Right ventricle myocardium superior (tissue), 1 donor: ENCODE measurements at regions not wholly inside any gene's neighbourhood (a gene's known extent, or its start where the extent isn't known, plus 50 kb on each side); places are given as distances from the start of the nearest gene placed in this dataset.

Experiments used
- ATAC-seq: fragments of 200-7000 bp; cut with Tn5 transposase; one replicate; pipeline ENCODE4 v1.9.1; 2020; ENCODE audit warnings: mild to moderate bottlenecking; ENCODE audit not compliant: poor library complexity
- DNase-seq: peaks from one replicate; pipeline ENCODE4 v3.0.0-alpha.2; 2020
- intact Hi-C: fragments of 100-400 bp; cut with DNase I; formaldehyde crosslinking; loops from one replicate; pipeline ENCODE4 v1.11.2; 2022
- donor health status: DM: no; HTN: yes; CAD: no; lungs with severe emphysema.

DNA sequence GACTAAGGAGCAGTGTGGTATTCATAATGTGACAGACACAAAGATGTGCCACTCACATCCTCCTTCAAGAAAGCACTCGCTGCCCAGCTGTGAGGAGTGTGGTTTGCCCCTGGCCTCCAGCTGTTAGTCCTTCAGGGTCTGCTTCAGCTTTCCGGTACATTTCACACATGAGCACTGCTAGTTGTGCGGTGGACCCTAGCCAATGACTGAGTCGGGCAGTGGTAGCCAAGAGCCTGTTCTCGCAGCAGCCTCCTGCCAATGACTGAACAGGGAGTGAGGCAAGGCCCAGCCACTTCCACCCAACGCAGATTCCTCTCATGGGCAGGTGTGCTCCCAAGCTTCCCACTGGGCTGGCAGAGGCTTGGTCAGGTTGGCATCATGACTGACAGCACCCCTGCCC, 254.3 kb downstream of the RBM43 start:
- ATAC-seq (peak; percentile 56), DNase-seq (peak; percentile 53)
- intact Hi-C loops: no loop called here

DNA sequence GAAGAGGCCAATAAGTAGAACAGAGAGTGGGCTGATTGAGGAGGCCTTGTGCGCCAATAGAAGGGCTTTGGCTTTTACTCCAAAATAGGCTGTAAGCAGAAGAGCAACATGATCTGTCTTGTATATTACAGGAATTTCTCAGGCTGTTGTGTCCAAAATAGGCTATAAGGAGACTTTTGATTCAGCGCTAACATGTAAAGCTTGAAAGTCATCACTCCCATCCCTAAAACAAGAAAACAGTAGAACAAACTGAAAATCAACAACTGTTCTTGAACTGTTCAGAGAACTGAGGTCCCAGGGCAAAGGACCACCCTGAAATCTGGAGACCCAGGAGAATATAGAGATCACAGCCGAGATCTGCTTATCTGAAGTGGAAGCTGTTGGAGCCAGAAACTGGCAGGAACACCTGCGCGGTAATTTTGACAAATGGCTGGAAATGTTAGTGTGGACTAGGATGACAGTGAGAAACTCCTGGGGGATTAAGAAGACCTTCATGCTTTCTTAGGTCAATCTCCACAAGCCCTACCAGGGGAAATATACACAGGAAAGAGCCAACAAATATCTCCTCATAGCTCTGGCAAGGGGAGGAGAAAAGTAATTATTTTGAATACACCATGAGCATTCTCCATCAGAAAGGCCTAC, 258.6 kb downstream of the RBM43 start:
- ATAC-seq (no peak), DNase-seq (no peak)
- intact Hi-C loops: no loop called here

DNA sequence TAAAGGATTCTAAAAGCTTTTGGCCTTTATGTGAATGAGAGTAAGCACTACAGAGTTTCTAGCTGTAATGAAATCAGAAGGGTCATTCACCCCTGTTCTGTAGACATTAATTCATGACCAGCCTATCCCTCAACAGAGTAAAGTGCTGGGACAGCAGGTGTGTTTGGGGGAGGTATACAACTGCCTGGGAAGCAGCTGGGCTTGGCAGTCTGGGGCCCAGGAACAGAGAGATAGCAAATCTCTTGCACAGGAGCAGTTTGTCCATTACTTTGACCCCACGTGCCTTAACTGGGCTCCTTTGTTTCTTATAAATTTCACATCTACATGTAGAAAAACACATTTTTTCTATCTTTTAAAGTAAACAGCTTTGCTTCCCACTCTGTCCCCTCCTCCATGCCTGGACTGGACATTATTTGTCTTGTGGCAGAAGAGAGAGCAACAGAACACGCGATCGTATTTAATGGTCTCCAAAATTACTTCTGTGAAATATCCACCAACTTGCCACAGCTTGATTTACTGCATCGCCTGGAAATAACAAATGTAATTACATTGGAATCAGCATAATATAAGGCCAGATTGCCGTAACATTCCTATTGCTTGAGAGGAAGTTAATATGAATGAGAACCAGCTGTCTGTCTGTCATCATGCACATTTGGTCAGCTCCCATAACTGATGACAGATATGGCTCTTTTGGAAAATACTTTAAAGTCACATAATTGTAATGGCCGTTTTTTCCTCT, 263.8 kb downstream of the RBM43 start:
- DNase-seq: no peak
- ATAC-seq: no peak
- intact Hi-C loops: no loop called here

DNA sequence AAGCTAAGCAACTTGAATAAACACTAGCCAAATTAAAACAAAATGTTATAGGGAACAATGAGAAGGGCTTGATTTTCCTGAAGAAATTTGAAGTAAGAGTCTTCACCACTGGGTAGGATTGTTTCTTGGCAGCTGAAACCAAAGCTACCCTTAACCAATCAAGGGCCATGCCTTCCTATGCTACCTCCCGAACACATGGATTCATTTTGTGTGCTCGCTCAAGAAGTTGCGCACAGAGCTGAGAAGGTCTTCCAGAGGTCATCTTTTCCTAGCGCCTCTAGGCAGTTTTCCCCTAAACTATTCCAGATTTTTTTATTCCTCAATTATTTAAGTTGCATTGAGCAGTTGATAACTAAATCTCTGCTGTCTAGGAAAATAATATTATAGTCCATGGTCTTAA, 264.6 kb downstream of the RBM43 start:
- intact Hi-C loops: no loop called here
- ATAC-seq: no peak
- DNase-seq: no peak

DNA sequence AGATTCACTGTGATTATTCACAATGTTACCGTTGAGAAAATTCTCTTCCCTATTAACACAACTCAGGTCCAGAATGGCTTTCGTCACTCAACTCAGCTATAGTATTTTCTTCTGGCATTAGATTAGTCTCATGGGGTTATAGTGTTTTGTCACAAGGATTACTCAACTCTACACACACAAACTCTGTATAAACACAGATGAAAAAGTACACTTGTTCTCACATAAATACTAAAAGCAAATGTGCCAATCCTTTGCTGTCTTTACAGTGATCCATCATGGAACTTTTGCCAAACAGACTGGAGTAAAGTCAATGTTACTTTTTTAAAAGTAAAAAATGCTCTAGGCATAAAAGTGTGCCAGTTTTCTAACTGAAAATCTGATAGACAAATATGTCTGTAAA, 267.6 kb downstream of the RBM43 start:
- DNase-seq (no peak), ATAC-seq (no peak)
- intact Hi-C loops: no loop called here

DNA sequence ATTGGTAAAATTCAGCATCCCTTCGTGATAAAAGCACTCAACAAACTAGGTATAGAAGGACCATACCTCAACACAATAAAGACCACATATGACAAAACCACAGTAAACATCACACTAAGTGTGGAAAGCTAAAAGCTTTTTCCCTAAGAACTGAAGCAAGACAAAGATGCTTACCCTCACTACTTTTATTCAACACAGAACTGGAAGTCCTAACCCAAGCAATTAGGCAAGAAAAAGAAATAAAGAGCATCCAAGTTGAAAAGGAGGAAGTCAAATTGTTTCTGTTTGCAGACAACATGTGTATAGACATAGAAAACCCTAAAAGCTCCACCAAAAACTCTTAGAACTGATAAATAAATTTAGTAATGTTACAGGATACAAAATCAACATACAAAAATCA, 271.7 kb downstream of the RBM43 start:
- intact Hi-C loops: no loop called here
- no peak for ATAC-seq
- no peak for DNase-seq

DNA sequence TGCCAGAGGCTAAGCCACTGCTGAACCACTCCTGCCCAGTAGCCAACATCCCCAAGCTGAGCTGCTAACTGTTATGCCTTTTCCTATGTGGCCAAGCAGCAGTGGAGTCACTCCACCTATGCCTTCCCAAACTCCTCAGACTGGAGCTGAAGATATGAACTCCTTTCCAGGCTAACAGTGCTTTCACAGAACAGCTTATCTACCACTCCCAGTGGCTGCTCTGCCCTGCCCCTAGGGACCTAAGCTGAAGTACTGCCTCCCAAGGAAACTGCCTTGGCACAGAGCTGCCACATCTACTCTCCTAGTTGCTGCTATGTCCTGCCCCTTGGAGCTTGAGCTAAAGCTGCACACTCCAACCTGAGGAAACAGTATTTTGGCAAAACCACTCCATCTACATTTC, 275.9 kb downstream of the RBM43 start:
- no peak for DNase-seq
- ATAC-seq: no peak
- intact Hi-C loops: no loop called here

DNA sequence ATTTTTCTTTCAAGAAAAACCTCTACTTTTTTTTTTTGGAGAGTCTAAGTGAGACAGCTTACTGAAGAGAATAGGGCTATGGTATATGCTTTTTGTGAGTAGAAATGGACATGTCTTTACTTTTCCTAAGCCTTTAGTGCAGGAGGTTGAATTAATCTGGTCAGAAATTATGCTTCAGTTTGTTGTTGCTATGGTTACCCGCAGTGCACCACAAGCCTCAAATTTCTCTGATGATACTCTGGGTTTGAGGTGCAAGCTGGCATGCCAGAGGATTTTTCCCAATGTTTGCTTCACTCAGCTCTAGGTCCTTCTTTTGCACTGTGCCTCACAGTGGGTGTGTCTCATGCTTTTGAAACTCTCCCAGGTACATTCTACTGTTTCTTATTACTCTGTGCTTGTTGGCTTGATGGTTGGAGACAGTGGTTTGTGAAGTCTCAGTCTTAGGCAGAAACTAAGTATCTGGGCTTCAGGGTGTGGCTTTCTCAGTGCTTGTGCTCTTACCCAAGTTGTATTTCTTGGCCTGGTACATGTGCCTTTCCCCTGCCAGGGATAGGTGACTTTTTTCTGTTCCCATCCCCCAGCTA, 278.3 kb downstream of the RBM43 start:
- intact Hi-C loops: no loop called here
- no peak for ATAC-seq
- DNase-seq: no peak

DNA sequence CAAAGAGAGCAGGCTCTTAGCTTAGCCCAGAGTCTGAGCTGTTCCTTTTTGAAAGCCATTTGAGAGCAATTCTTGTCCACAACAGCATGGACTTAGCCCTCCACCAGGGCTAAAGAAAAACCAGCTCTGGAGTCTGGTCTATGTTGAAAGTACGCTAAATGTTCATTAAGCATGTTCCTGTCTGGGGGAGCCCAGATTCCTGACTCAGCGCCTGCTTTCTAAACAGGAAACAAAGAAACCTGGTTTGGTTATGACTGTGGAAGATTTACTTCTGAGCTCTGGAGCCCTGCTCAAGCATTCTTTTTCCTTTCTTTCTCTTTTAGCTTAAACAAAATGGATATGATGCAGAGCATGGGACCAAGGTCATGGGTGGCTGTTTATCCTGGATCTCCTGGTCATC, 279.8 kb downstream of the RBM43 start:
- intact Hi-C loops: no loop called here
- DNase-seq (no peak), ATAC-seq (no peak)

DNA sequence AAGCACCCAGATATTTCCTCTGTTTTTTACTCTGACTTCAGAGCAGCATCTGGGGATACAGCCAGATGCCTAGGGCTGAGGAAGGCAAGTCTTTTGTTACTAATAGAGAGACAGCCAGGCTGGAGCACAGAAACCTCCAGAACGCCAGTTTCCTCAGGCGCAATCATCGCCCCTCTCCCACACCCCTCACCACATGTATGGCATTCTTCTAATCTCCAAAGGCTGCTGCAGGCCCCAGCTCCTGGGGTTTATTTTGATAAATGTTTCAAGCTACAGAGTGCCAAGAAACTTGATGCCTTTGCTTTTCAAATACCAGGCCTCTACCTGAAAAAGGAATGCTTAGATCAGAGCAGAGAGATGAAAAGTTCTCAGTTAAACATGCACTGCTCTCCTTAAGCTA, 283.6 kb downstream of the RBM43 start:
- DNase-seq (no peak), ATAC-seq (no peak)
- intact Hi-C loops: no loop called here

DNA sequence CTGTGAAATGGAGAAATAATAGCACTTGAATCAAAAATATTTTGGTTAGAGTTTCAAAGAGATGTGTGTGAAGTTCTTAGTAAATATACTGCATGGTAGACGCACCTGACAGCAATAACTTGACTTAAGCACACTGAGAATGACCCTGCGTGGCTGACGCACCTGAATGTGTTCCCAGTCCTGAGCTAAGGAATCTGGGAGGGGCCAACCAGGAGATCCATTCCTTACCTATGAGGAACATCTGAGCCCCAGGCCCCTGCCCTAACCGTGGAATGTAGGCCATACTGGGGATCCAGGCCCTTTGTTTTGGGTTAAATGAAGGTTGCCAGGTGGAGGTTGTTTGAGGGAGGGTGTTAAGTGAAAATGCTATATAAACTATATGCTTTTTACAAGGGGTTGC, 284.4 kb downstream of the RBM43 start:
- intact Hi-C loops: no loop called here
- DNase-seq: no peak
- ATAC-seq: no peak

DNA sequence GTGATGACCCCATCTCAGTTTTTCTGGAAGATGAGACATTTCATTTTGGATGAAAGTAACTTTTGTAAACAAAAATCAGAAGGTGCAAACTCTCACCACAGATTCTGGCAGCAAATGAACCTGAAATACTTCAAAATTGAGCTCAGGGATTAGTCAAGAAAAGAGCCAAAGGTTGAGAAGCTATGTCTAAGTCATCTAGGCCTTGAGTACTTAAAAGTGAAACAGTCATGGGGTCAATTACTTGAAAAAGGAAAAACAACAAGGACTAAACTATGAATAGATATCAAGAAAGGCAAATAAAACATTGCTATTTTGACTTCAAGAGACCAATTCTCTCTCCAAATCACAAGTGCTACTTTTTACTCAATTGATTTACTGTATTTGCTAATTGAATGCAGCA, 285.1 kb downstream of the RBM43 start:
- ATAC-seq: no peak
- intact Hi-C loops: no loop called here
- no peak for DNase-seq

DNA sequence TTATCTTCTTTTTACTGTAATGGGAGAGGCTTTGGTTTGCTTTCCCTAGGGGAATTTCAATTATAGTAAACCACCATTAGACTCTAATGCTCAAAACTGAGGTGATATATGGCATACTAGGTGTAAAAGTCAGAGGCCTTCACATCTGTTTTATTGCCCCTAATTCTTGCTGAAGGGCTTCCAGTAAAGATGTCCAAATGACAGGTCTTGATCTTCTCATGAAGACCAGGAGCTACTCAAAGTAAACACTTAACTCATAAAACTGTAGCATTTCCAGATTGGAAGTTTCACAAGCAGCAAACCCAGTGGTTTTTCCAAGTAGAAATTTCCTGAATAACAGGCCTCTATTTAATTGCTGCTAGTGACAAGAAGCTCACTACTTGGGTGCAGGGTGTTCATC, 286.8 kb downstream of the RBM43 start:
- DNase-seq (no peak), ATAC-seq (no peak)
- intact Hi-C loops: no loop called here

DNA sequence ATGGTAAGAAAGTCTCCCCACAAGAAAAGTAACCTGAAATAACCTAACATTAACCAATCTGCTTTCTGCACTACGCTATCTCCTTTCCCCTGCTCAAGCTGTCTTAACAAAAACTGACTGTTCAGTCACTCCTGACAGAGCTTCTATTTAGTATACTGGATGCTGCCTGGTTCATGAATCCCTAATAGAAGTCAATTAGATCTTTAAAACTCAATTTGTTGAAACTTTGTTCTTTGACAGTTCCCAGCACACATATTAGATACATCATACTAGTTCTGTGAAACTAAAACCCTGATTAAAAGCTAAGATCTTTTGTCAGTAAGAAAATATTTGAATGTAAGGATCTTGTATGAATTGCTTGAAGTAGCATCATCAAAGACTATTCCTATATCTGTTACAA, 287.4 kb downstream of the RBM43 start:
- intact Hi-C loops: no loop called here
- no peak for DNase-seq
- no peak for ATAC-seq

DNA sequence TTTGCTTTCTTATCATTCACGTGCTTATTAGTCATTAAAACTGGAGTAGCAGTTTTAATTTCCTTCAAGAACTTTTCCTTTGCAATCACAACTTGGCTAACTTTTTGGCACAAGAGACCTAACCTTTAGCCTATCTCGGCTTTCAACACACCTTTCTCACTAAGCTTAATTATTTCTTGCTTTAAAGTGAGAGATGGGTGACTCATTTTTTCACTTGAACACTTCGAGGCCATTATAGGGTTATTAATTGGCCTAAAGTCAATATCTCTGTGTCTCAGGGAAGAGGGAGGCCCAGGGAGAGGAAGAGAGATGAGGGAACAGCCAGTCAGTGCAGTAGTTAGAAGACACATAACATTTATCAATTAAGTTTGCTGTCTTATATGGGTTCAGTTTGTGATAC, 289.8 kb downstream of the RBM43 start:
- no peak for DNase-seq
- ATAC-seq: no peak
- intact Hi-C loops: no loop called here

DNA sequence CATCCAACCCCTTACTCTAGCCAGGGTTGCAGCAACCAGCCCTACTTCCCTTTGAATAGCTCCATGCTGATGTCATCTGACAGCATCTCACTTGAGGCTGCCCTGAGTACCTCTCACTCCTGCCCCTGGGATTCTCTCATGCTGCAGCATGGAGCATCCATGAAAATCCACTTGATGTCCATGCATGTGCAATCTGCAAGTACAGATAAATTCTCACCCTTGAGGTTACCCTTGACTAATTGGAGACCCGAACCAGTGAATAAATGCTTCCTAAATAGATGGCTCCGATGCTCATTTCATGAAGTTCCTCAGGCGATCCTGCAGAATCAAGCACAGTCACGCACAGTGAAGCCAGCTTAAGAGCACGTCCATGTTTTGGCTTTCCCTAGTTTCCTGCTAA, 298.3 kb downstream of the RBM43 start:
- DNase-seq: no peak
- intact Hi-C loops: no loop called here
- no peak for ATAC-seq

DNA sequence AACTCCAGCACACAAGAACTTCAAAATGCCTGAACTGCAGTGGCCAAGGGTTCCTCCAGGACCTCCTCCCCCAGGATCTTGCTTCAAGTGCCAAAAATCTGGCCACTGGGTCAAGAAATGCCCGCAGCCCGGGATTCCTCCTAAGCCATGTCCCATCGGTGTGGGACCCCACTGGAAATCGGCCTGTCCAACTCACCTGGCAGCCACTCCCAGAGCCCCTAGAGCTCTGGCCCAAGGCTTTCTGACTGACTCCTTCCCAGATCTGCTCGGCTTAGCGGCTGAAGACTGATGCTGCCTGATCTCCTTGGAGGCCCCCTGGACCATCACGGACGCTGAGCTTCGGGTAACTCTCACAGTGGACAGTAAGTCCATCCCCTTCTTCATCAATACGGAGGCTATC, 306.4 kb downstream of the RBM43 start:
- DNase-seq: no peak
- no peak for ATAC-seq
- intact Hi-C loops: no loop called here

DNA sequence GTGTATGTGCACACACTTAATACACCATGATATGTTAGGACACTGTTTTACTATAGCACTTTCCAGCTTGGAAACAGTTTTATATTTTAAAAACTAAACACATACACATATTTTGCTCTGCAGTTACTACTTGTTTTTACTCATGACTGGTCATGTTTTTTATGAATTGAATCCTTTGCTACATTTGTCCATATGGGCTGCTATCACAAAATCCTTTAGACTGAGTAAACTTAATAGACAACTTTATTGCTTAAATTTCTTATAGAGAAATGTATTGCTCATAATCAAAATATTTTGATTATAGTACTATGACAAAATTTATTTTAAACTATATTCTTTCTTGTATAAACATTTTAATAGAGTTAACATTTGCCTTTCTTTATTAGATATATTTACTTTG, 314.8 kb downstream of the RBM43 start:
- ATAC-seq (no peak), DNase-seq (no peak)
- intact Hi-C loops: no loop called here

DNA sequence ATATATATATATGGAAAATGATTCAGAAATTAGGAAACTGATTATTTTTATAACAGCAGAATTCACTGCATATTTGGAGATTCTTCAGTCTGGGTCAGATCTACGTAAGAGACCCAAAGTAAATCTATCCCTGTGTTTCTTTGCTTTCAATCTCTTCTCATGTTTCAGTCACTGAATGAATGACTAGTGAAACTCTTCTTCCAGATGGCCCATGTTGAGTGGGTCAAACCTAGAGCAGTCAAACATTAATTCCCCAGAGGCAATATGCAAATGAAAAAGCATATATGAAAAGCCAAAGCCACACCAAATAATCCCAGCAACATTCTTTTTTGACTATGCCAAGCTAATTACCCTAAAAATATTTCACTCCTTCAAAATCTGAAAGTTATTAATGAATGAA, 317.3 kb downstream of the RBM43 start:
- intact Hi-C loops: no loop called here
- ATAC-seq (no peak), DNase-seq (no peak)

DNA sequence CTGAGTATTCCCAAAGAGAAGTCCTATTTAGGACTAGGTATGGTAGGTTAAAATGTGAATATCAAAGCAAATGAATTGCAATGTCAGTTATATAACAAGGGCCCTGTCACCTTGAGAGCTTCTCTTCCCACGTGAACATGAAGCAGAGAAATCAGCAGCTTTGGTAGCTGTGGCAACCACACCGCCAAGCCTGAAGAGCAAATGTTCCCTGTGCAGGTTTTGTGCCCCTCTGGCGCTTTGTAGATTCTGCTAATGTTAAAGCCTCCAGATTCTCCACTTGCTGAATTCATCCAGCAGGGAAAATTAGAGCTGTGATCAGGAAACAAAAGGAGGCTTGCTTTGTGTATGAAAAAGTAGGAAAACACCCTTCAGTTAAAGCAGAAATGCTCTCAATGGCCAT, 322.6 kb downstream of the RBM43 start:
- DNase-seq (no peak), ATAC-seq (no peak)
- intact Hi-C loops: no loop called here

DNA sequence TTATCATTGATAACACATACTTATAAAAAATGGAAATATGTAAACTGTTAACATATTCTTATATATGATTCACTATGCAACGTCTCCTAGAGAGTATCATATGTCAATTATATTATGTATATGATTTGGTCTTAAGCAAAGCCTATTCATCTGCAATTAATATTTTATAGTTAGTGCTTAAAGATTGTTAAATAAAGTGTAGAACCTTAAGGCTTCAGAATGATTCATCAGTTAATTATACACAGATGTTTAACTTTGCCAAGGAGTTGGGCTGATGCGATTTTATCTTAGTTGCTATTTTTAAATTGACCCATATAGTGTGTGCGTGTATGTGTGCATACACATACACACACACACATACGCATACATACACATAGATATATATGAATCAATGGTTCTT, 323.1 kb downstream of the RBM43 start:
- ATAC-seq (no peak), DNase-seq (no peak)
- intact Hi-C loops: no loop called here
